ENCODE measurements at regions not wholly inside any gene's neighbourhood (a gene's known extent, or its start where the extent isn't known, plus 50 kb on each side); places are given as distances from the start of the nearest gene placed in this dataset.

- no peak for TF ChIP-seq CTCF (IDR thresholded peaks at IDR 0.05; ENCODE audit: low read depth, low read length)
- no peak for DNase-seq (ENCODE audit: extremely low read depth, low read depth)
Measured at GRCh38 chr1:213615226-213615916, 372.4 kb upstream of the PROX1 start.

- no peak for DNase-seq (ENCODE audit: extremely low read depth, low read depth)
- no peak for TF ChIP-seq CTCF (IDR thresholded peaks at IDR 0.05; ENCODE audit: low read depth, low read length)
Measured at GRCh38 chr1:213617133-213617532, 370.6 kb upstream of the PROX1 start.

- no peak for TF ChIP-seq CTCF (IDR thresholded peaks at IDR 0.05; ENCODE audit: low read depth, low read length)
- no peak for DNase-seq (ENCODE audit: extremely low read depth, low read depth)
Measured at GRCh38 chr1:213618094-213618493, 369.7 kb upstream of the PROX1 start.

GRCh38 chr1:213619026-213619425 is 368.7 kb upstream of the PROX1 start:
- no peak for DNase-seq (ENCODE audit: extremely low read depth, low read depth)
- TF ChIP-seq CTCF (IDR thresholded peaks at IDR 0.05; ENCODE audit: low read depth, low read length), result no peak

GRCh38 chr1:213621077-213621476 is 366.7 kb upstream of the PROX1 start:
- DNase-seq (ENCODE audit: extremely low read depth, low read depth), result no peak
- no peak for TF ChIP-seq CTCF (IDR thresholded peaks at IDR 0.05; ENCODE audit: low read depth, low read length)

GRCh38 chr1:213622365-213623063 is 365.3 kb upstream of the PROX1 start:
- no peak for DNase-seq (ENCODE audit: extremely low read depth, low read depth)
- no peak for TF ChIP-seq CTCF (IDR thresholded peaks at IDR 0.05; ENCODE audit: low read depth, low read length)

- no peak for TF ChIP-seq CTCF (IDR thresholded peaks at IDR 0.05; ENCODE audit: low read depth, low read length)
- no peak for DNase-seq (ENCODE audit: extremely low read depth, low read depth)
Measured at GRCh38 chr1:213623064-213623581, 364.6 kb upstream of the PROX1 start.

Data from AG09319 (cell line).